ENCODE measurements at regions not wholly inside any gene's neighbourhood (a gene's known extent, or its start where the extent isn't known, plus 50 kb on each side); places are given as distances from the start of the nearest gene placed in this dataset.

DNA sequence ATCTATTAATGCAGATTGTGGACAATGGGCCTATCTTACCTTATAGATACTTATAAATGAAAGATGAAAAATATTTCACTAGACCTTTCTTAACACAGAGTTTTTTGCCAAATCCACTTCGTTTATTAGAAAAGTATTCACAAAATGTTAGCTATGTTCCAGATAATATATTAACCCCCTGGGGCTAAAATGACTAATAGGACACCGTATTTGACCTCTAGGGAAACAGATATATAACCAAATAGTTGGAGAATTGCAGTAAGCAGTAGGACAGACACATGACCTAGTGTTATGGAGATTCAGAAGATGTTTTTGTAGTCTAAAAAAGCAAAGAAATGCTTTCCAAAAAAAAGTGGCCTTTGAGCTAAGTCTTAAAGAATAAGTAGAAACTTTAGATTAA lies 106.9 kb downstream of the SEC16B start:
- no peak for DNase-seq (ENCODE audit: low spot score)
- TF ChIP-seq CTCF (IDR thresholded peaks at IDR 0.05; ENCODE audit: extremely low read depth, missing control alignments), result no peak

GRCh38 chr1:177859572-177859971 lies 110.3 kb downstream of the SEC16B start:
- TF ChIP-seq CTCF (IDR thresholded peaks at IDR 0.05; ENCODE audit: extremely low read depth, missing control alignments), result no peak
- no peak for DNase-seq (ENCODE audit: low spot score)

DNA sequence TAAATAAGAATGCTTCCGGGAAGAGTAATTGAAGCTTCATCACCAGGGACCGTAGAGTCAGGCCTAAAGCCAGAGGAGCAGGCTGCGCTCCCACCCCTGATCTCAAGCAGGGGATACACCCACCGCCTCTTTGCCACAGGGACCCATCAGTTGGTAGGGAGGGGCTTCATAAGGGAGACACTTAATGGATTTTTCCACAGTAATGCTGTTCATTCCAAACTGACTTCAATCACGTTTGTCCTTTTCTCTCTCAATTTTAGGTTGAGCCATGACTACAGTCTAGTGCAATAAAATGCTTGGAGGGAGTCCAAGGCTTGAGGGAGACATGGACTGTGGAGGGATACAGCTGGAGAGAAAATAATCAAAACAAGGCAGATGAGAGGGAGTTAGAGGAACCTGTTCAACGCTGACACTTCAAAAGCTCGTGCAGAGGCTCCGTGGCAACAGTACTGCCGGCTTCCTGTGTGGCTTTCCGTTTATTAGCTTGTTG lies 111.5 kb downstream of the SEC16B start:
- DNase-seq (ENCODE audit: low spot score), result no peak
- TF ChIP-seq CTCF (IDR thresholded peaks at IDR 0.05; ENCODE audit: extremely low read depth, missing control alignments), result no peak

DNA sequence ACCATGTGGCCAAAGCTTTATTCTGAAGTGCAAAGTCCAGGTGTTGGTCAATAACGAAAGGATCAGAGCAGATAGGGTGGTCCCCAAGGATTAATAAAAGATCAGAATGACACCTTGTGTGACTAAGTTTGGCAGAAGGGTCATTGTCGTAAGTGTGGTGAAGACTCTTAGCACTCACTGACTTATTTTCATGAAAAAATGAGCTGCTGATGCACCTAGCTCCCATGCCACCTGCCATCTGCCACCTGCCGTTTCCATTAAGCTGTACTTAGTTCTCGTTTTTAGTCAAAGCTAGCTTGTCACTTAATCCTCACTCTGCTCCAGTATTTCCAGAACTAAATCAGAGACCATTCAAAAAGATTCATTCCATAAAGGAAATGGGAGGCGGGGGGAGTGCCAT lies 112.6 kb downstream of the SEC16B start:
- no peak for DNase-seq (ENCODE audit: low spot score)
- no peak for TF ChIP-seq CTCF (IDR thresholded peaks at IDR 0.05; ENCODE audit: extremely low read depth, missing control alignments)

DNA sequence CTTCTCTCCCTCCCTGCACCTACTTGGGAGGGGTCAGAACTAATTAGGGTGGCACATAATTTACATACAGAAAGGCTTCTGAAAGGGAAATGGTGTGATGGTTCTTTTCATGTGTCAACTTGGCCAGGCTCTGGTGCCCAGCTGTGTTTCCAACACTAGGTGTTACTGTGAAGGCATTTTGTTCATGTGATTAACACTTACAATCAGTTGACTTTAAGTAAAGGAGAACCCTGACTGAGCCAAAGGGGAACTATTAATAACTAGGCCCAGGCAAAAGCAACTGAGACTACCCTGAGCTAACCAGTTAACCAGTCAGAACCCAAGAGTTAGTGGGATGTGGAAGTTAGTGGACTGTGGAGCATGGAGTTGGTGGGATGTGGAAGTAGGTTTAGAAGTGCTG lies 114.9 kb downstream of the SEC16B start:
- DNase-seq (ENCODE audit: low spot score), result no peak
- no peak for TF ChIP-seq CTCF (IDR thresholded peaks at IDR 0.05; ENCODE audit: extremely low read depth, missing control alignments)

GRCh38 chr1:177849579-177850290 lies 120.1 kb downstream of the SEC16B start:
- DNase-seq (ENCODE audit: low spot score), result no peak
- no peak for TF ChIP-seq CTCF (IDR thresholded peaks at IDR 0.05; ENCODE audit: extremely low read depth, missing control alignments)

- no peak for TF ChIP-seq CTCF (IDR thresholded peaks at IDR 0.05; ENCODE audit: extremely low read depth, missing control alignments)
- no peak for DNase-seq (ENCODE audit: low spot score)
Observed at GRCh38 chr1:177849130-177849529, 120.7 kb downstream of the SEC16B start.
